ENCODE measurements at regions not wholly inside any gene's neighbourhood (a gene's known extent, or its start where the extent isn't known, plus 50 kb on each side); places are given as distances from the start of the nearest gene placed in this dataset.

DNA sequence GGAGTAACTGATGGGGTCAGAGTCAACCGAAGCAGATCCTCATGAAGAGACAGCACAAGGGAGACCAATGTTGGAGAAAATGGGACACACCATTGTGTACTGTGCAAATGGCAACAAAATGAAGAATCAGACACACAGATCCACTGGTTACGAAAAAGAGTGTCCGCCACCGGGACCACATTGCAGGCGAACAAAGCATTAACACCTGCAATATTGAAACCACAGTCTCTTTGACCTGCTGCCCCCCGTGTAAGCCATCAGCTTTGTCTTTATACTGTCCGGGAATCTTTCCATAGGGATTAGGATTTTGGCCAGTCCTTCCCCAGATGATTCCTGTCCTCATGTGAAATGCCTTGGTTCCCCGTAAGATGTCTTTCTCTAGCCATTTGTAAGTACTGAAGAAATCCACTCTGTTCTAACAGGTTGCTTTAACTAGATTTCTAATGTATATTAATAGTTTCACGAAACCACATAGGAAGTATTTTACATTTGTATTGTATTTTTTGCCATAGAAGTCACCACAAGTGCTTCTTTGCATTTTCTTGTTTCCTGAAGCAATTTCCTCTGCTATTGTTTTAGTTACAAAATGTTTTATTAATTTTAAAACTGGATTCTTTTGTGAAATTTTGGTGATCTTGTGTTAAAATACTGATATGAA, 140.8 kb upstream of the NFE2L3 start:
- DNase-seq, result no peak

DNA sequence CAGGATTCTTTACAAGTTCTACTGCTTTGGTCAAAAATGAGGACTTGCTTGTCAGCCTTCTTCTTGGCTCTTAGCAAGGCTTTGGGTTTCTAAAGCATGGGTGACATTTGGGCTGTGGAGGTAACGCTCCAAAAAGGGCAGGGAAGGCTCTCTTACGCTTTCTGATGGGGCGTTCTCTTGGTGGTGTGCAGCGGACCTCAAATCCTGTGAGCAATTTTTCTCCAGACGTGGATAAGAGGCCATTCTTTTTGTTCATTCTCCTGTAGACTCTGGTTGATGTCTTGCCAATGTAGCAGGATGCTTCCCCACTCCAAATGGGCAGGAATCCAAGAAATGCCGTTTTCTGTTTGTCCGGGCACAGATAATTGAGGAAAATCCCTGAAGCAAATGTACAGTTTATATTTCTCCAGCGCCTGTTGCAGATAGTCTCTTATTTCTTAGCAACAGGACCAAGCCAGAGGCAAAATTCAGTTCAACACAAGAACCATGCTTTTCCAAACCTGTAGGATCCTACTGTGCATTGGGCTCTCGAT, 138.4 kb upstream of the NFE2L3 start:
- DNase-seq, result no peak

DNA sequence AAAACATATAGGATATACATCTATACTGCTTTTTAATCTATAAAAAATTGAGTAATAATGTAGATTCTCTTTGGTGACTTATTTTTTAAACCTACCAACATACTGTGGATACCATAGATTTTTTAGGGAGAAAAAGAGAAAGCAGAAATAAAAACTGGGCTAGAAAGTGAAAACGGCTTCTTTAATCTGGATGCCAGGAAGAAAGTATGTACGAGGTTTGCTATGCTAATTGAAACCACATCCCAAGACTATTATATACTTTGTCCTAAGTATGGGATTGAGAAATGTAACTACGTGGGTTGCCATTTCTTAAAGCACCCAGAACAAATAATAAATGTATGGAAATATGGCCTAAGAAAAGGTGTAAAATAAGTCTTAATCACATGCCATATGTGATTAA, 129.0 kb upstream of the NFE2L3 start:
- DNase-seq, result no peak

DNA sequence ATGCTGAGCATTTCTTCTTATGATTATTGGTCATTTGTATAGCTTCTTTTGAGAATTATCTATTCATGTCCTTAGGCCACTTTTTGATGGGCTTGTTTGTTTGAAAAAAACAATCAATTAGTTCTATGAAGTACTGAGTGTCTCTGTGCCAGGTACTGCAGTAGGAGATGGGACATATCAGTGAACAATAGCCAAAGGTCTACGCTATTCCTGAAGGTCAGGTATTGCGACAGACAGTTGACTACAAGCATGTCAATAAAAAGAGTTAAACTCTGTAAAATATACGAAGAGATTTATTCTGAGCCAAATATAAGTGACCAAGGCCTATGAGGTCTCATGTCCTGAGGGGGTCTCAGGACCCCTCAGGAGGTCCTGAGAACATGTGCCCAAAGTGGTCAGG, 122.1 kb upstream of the NFE2L3 start:
- no peak for DNase-seq

- DNase-seq, result no peak
Observed at GRCh38 chr7:26034391-26034790, 117.6 kb upstream of the NFE2L3 start.

GRCh38 chr7:26035552-26035951, 116.4 kb upstream of the NFE2L3 start:
- no peak for DNase-seq

DNA sequence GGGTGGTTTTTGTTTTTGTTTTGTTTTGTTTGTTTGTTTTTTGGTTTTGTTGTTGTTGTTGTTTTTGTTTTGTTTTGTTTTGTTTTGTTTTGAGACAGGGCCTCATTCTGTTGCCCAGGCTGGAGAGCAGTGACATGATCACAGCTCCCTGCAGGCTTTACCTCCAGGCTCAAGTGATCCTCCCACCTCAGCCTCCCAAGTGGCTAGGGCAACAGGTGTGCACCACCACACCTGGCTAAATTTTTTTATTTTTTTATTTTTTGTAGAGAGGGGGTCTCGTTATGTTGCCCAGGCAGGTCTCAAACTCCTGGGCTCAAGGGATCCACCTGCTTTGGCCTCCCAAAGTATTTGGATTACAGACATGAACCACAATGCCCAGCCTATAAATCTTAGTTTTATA, 115.9 kb upstream of the NFE2L3 start:
- DNase-seq, result no peak

GRCh38 chr7:26038201-26038990, 113.6 kb upstream of the NFE2L3 start:
- no peak for DNase-seq

DNA sequence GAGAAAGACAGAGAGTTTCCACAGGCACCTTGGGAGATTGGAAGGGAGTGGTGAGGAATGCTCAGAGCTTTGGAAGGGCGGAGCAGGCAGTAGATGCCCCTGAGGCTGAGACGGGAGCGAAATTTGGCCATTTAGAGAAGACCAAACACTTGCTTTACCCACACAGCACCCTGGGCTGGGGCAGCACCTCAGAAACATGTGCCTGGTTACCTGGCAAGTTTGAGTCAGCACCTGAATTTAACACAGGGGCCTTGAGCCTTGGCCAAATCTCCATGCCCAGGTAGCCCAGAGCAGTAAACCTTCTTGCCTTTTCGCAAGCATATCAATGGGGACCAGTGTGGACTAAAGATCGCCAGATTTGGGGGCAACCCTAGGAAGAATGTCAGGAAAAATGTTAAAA, 111.9 kb upstream of the NFE2L3 start:
- DNase-seq, result no peak

DNA sequence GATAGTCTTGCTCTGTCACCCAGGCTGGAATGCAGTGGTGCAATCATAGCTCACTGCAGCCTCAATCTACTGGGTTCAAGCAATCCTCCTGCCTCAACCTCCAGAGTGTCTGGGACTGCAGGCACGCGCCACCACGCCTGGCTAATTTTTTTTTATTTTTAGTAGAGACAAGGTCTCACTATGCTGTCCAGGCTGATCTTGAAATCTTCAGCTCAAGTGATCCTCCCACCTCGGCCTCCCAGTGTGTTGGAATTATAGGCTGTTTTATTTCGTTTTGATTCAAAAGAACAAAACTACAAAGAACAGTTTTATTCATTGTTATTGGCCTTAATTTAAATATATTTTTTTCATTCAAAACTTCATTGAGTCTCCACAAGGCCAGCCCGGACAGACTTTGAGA, 109.8 kb upstream of the NFE2L3 start:
- DNase-seq, result no peak

DNA sequence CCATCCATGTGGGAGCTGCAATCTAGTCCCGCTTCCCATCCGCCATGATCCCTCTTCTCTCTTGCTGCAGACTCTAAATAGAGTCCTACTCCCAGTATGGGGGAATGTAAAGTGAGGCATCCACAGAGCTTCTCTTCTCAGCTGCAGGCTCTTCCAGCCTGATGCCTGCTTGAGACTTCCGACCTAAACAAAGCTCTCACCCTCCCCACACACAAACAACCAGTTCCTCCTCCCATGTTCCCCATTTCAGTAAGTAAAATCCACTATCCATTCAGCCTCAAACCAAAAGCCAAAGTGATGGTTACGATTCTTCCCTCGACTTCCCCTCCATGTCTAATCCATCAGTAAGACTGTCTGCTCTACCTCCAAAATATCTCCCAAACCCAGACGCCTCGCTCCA, 108.2 kb upstream of the NFE2L3 start:
- DNase-seq, result no peak

DNA sequence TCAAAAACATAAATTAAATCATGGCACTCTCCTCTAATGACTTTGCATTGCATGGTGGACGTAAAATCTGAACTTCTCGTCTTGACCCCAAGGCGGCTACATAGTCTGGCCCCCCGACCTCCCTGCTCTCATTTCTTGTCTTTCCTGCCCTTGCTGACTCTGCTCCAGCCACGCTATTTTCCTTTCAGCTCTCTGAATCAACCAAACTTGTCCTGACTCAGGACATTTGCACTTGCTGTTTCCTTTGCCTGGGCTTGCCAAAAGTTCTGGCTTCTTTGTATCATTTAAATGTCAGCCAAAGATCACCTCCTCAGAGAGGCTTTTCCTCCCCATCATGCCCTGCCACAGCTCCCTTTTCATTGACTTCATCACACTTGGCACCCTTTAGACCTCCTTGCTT, 107.7 kb upstream of the NFE2L3 start:
- DNase-seq, result no peak

GRCh38 chr7:26046150-26046549, 105.8 kb upstream of the NFE2L3 start:
- DNase-seq, result no peak

- no peak for DNase-seq
Observed at GRCh38 chr7:26046878-26047277, 105.1 kb upstream of the NFE2L3 start.

- DNase-seq, result no peak
Observed at GRCh38 chr7:26048663-26049062, 103.3 kb upstream of the NFE2L3 start.

GRCh38 chr7:26049081-26049480, 102.9 kb upstream of the NFE2L3 start:
- no peak for DNase-seq

- DNase-seq, result no peak
Observed at GRCh38 chr7:26051021-26051420, 101.0 kb upstream of the NFE2L3 start.

- no peak for DNase-seq
Observed at GRCh38 chr7:26052706-26053105, 99.3 kb upstream of the NFE2L3 start.

DNA sequence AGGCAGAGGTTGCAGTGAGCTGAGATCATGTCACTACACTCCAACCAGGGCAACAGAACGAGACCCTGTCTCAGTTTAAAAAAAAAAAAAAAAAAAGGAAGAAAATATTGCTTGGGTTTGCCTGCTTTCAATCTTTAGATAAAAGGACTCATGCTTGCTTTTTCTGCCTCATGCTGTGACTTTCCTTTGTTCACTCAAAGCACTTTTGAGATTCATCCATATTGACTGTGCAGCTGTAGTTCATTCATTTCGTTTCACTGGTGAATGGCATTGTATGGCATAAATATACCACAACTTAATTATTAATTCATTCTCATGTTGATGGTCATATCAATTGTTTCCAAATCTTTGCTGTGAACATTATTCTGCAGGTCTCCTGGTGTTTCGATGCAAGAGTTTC, 97.6 kb upstream of the NFE2L3 start:
- no peak for DNase-seq

DNA sequence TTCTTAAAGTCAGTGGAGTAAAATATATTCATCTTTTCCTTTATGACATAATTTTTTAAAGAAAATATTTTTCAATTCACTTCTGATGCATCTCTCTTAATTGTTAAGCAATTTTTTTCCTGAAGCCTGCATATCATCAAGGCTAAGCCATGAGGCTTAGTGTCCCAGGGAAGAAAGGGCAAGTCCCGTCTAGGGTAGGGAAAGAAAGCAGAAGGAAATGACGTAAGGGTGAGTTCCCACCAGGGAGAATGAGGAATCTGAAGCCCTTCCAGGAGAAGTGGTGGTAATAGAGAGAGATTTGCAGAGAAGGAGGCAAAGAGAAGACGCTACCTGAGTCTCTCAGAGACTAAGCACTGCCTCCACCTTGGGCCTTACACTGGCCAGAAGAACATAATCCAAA, 96.8 kb upstream of the NFE2L3 start:
- no peak for DNase-seq

DNA sequence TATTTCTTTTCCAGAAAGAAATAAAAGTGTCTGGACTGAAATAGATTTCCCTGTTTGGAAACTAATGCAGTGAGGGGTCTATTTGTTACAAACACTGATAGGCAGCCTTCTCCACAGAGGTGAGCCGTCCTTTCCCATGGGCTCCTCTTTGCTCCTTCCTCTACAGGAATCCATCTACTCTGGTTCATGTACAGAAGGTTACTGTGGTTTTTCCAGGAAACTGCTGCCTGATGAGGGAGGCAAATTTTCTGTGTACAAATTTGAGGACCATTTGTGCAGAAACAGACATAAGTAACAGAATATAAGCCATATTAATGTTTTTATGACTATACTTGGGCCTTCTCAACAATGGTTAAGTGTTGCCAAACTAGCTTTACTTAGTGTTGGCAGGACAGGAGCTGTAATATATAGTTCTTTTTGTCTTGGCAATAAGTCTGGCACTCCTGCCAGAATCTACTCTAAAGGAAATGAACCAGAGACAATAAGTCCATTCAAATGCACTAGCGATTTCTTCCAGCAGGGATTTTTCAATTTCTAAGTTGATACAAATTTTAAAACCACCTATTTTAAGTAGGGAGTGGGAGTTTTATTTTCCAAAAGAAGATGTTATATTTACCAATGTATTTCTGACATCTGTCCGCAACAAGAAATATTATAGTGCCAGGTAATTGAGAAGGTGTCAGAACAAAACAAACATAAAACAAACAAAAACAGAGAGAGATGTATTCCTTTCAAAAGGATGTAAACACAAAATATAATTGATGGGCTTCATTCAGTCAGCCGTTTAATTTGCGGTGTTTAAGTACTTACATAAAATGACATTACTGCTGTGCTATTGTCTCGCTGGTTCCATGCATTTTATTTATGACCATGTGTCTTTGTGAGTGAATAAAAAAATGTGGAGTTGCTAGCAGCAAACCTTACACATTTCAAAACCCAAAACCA, 91.0 kb upstream of the NFE2L3 start:
- no peak for DNase-seq

DNA sequence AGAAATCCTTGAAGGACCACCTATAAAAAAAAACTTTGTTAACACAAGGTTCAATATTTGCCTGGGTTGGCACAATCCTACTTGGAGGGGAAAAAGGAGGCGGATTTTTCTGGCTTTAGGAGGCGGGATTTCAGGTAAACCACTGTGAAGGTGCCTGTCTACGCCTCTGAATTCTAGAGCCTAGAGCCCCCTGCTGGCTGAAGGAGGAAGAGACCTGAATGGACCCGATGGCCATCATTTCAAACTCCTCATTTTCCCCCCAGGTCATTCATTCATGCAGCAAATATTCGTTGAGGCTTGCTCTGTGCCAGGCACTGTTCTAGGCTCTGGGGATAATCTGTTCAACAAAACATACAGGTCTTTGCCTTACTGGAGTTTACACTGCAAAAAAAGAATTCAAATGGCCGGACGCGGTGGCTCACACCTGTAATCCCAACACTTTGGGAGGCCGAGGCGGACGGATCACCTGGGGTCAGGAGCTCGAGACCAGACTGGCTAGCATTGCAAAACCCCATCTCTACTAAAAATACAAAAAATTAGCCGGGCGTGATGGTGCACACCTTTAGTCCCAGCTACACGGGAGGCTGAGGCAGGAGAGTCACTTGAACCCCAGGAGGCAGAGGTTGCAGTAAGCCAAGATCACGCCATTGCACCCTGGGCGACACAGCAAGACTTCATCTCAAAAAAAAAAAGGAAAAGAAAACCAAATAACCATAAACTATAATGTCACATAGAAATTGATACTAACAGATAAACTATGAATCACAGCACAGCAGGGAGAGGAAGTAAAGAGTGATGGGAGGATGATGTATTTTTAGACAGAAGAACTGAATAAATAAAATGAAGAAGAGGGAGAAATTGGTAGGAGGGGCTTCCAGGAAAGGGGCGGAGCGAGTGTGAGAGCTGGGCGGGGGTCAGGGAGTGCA, 90.1 kb upstream of the NFE2L3 start:
- DNase-seq, result peak; percentile 77

Measured in CD4-positive, alpha-beta T cell treated with Interleukin-10 for 1 hour (primary cell).